ENCODE measurements at regions not wholly inside any gene's neighbourhood (a gene's known extent, or its start where the extent isn't known, plus 50 kb on each side); places are given as distances from the start of the nearest gene placed in this dataset.

DNA sequence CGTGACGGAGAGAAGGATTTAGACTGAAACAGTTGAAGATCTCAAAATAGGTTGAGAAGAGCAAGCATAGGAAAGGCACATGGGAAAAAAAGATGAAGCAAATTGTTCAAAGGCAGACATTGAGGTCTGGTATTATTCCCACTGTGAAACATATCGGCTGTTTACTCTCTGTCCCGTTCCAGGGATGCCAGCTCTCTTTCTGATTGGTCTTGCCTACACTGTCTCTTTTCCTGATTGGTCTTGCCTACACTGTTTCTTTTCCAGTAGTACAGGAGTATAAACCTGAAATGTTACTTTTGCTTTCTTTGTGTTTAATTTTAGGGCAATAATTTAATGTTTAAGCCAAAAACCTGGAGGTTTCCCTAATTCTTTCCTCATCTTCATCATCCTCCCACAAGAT, 226.5 kb upstream of the MCHR2 start:
- TF ChIP-seq EZH2 (IDR thresholded peaks at IDR 0.05; ENCODE audit: borderline replicate concordance, low read depth, low read length, poor library complexity, severe bottlenecking), result no peak
- TF ChIP-seq, protein P1, sequence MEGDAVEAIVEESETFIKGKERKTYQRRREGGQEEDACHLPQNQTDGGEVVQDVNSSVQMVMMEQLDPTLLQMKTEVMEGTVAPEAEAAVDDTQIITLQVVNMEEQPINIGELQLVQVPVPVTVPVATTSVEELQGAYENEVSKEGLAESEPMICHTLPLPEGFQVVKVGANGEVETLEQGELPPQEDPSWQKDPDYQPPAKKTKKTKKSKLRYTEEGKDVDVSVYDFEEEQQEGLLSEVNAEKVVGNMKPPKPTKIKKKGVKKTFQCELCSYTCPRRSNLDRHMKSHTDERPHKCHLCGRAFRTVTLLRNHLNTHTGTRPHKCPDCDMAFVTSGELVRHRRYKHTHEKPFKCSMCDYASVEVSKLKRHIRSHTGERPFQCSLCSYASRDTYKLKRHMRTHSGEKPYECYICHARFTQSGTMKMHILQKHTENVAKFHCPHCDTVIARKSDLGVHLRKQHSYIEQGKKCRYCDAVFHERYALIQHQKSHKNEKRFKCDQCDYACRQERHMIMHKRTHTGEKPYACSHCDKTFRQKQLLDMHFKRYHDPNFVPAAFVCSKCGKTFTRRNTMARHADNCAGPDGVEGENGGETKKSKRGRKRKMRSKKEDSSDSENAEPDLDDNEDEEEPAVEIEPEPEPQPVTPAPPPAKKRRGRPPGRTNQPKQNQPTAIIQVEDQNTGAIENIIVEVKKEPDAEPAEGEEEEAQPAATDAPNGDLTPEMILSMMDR (conservative IDR thresholded peaks at IDR 0.05; ENCODE audit: low read depth, low read length), result no peak
- H3K27me3 ChIP-seq (replicated peaks; ENCODE audit: insufficient read depth, low read depth, low read length, poor library complexity), result no peaks in the 10 kb centered on the region
- H3K9me3 ChIP-seq (ENCODE audit: low read depth, low read length, poor library complexity, severe bottlenecking), result no peaks in the 10 kb centered on the region
- DNase-seq (ENCODE audit: low spot score), result no peak
- POLR2A ChIA-PET (ENCODE audit: low non-redundant PET), result no interaction called here
- no peaks in the 10 kb centered on the region for H3K36me3 ChIP-seq (ENCODE audit: insufficient read depth, low read length, poor library complexity, severe bottlenecking)
- intact Hi-C loops (cut with micrococcal nuclease; ENCODE audit: unreplicated experiment), result no loop called here
- BruUV-seq (replicated peaks), result no TSS peak
- CTCF ChIA-PET, result no interaction called here
- no peaks in the 10 kb centered on the region for H3K4me1 ChIP-seq (ENCODE audit: insufficient read depth, low read length, poor library complexity, severe bottlenecking)
- H3K27ac ChIP-seq (ENCODE audit: low read depth, low read length, poor library complexity, severe bottlenecking), result no peak overlapping the region
- no peak overlapping the region for H3K4me3 ChIP-seq (ENCODE audit: low read depth, low read length, poor library complexity, severe bottlenecking)

DNA sequence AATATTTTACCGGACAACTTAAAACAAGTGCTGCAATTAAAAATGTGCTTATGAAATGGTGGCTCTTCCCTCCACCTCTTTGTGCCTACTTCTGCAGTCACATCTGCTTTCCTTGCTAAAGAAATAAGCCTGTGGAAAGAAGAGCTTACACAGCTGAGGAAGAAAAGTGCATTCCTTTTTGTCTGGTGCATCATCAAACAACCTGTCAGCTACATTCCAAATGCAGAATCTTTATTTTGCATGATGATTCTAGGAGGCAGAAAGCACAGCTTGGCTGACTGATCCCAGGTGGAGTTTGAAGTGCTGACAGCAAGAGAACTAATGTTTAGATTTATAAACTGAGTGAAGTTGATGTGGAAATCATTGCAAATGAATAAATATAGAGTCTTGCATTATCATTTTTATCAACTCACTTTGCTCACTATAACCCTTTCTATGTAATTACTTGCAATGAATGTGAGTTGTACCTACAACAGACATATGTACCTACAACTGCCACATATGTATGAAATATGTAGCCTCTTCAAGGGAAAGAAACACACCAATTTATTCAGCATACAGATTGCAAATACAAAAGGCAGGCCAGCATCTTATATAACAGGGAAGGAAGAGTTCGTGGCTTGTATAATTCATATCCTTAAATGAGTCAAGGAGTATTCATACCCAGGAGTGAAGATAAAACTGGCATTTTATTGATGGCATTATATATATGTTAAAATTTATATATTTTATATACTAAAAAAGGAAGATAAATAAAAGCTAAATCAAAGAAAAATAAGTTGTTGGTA, 223.4 kb upstream of the MCHR2 start:
- CTCF ChIA-PET, result no interaction called here

DNA sequence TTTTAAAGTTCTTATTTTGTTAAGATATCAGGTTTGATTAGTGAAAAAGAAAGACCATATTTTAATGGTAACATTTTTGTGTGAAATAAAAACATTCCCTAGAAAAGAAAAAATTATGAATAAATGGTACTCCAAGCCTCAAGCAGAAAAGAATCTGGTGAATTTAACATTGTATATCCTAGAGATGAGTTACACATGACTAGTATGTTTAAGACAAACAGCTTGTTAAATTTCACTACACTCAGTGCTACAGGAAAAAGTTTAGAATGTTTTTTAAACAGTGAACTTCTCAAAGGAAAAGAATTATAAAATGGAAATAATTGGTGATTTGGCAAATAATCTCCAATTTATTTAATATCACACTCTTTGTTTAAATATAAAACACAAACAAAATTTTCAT, 222.7 kb upstream of the MCHR2 start:
- no peak for TF ChIP-seq EZH2 (IDR thresholded peaks at IDR 0.05; ENCODE audit: borderline replicate concordance, low read depth, low read length, poor library complexity, severe bottlenecking)
- TF ChIP-seq, protein P1 (conservative IDR thresholded peaks at IDR 0.05; ENCODE audit: low read depth, low read length), result no peak
- Histone ChIP-seq H3K9me3 (ENCODE audit: low read depth, low read length, poor library complexity, severe bottlenecking) (no peaks in the 10 kb centered on the region), H3K4me3 (ENCODE audit: low read depth, low read length, poor library complexity, severe bottlenecking) (no peak overlapping the region), H3K36me3 (ENCODE audit: insufficient read depth, low read length, poor library complexity, severe bottlenecking) (no peaks in the 10 kb centered on the region), H3K27me3 (replicated peaks; ENCODE audit: insufficient read depth, low read depth, low read length, poor library complexity) (no peaks in the 10 kb centered on the region), H3K4me1 (ENCODE audit: insufficient read depth, low read length, poor library complexity, severe bottlenecking) (no peaks in the 10 kb centered on the region), H3K27ac (ENCODE audit: low read depth, low read length, poor library complexity, severe bottlenecking) (no peak overlapping the region)
- CTCF ChIA-PET, result no interaction called here
- intact Hi-C loops (cut with micrococcal nuclease; ENCODE audit: unreplicated experiment), result no loop called here
- DNase-seq (ENCODE audit: low spot score), result no peak
- no TSS peak for BruUV-seq (replicated peaks)
- POLR2A ChIA-PET (ENCODE audit: low non-redundant PET), result no interaction called here

More for the DNA sequence above, 223.4 kb upstream of the MCHR2 start:
- Histone ChIP-seq H3K27ac (ENCODE audit: low read depth, low read length, poor library complexity, severe bottlenecking) (no peak overlapping the region), H3K4me1 (ENCODE audit: insufficient read depth, low read length, poor library complexity, severe bottlenecking) (no peaks in the 10 kb centered on the region), H3K9me3 (ENCODE audit: low read depth, low read length, poor library complexity, severe bottlenecking) (no peaks in the 10 kb centered on the region), H3K36me3 (ENCODE audit: insufficient read depth, low read length, poor library complexity, severe bottlenecking) (no peaks in the 10 kb centered on the region), H3K27me3 (replicated peaks; ENCODE audit: insufficient read depth, low read depth, low read length, poor library complexity) (no peaks in the 10 kb centered on the region), H3K4me3 (ENCODE audit: low read depth, low read length, poor library complexity, severe bottlenecking) (no peak overlapping the region)
- DNase-seq (ENCODE audit: low spot score), result no peak
- intact Hi-C loops (cut with micrococcal nuclease; ENCODE audit: unreplicated experiment), result no loop called here
- BruUV-seq (replicated peaks), result no TSS peak
- POLR2A ChIA-PET (ENCODE audit: low non-redundant PET), result no interaction called here
- TF ChIP-seq, protein P1 (conservative IDR thresholded peaks at IDR 0.05; ENCODE audit: low read depth, low read length), result no peak
- TF ChIP-seq EZH2 (IDR thresholded peaks at IDR 0.05; ENCODE audit: borderline replicate concordance, low read depth, low read length, poor library complexity, severe bottlenecking), result no peak

Measured in A673 (cell line).